Epithelial cell of proximal tubule (primary cell): ENCODE measurements at regions not wholly inside any gene's neighbourhood (a gene's known extent, or its start where the extent isn't known, plus 50 kb on each side); places are given as distances from the start of the nearest gene placed in this dataset.
"Not testable (repeated sequence)": the region's sequence is repeated elsewhere in the genome, so short reads cannot be mapped to it uniquely, and the experiment has no call there.

Experiments
- DNase-seq: peaks from one replicate; pipeline ENCODE4 v3.0.0-alpha.2; 2011; ENCODE audit warnings: low read depth
- H3K4me3 ChIP-seq: 2 replicates; pipeline ENCODE4 v1.5.1; 2011; ENCODE audit warnings: low read depth, mild to moderate bottlenecking, low read length
- CTCF ChIP-seq: conservative IDR thresholded peaks from 2 replicates; pipeline ENCODE4 v1.5.1; 2012; ENCODE audit warnings: low read depth, mild to moderate bottlenecking, low read length

- no peak for TF ChIP-seq CTCF
- no peak overlapping the region for H3K4me3 ChIP-seq
- DNase-seq, result no peak
These were observed 109.6 kb upstream of the DNAH14 start for GRCh38 chr1:224819861-224820260.

GRCh38 chr1:224820341-224820740, 109.1 kb upstream of the DNAH14 start:
- no peak overlapping the region for H3K4me3 ChIP-seq
- DNase-seq, result no peak
- TF ChIP-seq CTCF, result no peak

DNA sequence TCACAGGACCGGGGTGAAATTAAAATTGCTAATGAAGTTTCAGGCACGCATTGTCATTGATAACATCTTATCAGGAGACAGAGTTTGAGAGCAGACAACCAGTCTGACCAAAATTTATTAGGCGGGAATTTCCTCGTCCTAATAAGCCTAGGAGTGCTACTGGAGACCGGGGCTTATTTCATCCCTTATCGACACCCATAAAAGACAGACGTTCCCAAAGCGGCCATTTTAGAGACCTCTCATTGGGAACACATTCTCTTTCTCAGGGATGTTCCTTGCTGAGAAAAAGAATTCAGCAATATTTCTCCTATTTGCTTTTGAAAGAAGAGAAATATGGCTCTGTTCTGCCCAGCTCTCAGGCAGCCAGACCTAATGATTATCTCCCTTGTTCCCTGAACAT, 107.7 kb upstream of the DNAH14 start:
- H3K4me3 ChIP-seq, DNase-seq: not testable (repeated sequence)

GRCh38 chr1:224825525-224826000, 103.9 kb upstream of the DNAH14 start:
- DNase-seq, result no peak
- no peak overlapping the region for H3K4me3 ChIP-seq
- TF ChIP-seq CTCF, result no peak

DNA sequence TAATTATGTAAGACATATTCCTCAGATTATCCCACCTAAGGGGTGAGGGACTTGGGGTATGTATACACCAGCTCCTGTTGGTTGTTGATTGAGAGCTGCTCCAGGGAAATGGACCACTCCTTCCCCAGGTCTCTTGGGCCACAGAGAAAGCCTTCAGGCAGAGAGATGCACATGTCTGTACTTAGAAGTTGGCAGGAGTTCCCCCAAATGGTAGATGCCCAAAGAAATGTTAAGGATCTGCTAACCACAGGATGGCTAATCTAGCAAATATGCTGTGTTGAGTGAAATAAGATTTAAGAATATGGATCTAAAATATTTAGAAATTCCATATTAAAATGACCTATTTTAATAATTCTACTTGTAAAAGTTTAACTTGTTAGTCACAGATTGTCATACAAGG, 100.8 kb upstream of the DNAH14 start:
- DNase-seq, result no peak
- H3K4me3 ChIP-seq, result no peak overlapping the region
- TF ChIP-seq CTCF, result no peak

DNA sequence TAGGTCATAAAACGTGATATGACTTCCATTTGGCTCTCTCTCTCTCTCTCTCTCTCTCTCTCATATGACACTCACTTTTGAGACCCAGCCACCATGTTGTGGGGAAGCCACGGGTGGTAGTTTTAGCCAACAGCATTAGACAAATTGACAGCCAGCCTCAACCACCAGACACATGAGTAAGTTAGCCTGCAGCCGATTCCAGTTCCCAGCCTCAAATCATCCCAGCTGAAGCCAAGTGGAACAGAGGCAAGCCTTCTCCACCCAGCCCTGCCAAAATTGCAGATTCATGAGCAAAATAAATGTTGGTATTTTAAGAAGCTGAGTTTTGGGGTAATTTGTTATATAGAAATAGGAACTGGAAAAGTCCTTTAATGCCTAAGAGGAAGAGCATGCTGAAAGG, 98.0 kb upstream of the DNAH14 start:
- no peak overlapping the region for H3K4me3 ChIP-seq
- TF ChIP-seq CTCF, result no peak
- no peak for DNase-seq

DNA sequence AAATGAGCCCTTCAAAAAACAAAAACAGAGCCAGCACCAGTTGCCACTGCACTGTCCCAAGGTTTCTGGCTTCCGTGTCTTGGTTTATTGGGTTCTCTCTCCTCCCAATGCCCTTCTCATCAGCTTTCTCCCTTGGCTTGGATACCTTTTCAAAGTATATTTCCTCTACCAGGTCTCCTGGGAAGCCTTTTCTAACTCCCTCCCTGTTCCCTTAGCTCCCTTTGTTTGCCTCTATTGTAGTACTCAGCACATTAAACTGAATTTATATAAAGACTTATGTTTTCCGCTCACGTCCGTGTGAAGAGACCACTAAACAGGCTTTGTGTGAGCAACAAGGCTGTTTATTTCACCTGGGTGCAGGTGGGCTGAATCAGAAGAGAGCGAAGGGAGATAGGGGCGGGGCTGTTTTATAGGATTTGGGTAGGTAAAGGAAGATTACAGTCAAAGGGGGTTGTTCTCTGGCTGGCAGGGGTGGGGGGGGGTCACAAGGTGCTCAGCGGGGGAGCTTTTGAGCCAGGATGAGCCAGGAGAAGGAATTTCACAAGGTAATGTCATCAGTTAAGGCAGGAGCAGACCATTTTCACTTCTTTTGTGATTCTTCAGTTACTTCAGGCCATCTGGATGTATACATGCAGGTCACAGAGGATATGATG, 89.7 kb upstream of the DNAH14 start:
- DNase-seq, H3K4me3 ChIP-seq: not testable (repeated sequence)

DNA sequence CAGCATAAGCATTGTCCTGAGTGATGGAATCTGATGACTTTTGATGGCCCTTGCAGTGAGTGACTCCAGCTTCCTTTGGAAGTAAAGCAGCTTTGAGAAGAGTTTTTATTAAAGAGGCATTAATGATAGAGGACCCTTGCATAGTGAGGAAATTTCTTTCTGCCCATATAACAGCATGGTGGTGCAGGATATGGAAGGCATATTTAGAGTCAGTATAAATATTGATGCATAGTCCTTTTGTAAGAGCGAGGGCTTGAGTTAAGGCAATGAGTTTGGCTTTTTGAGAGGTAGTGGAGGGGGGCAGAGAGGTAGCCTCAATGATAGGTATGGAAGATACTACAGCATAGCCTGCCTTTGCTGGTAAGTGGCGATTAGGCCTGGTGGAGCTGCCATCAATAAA, 87.7 kb upstream of the DNAH14 start:
- DNase-seq, H3K4me3 ChIP-seq: not testable (repeated sequence)
